Head of caudate nucleus (tissue), 42 donors: ENCODE measurements at regions not wholly inside any gene's neighbourhood (a gene's known extent, or its start where the extent isn't known, plus 50 kb on each side); places are given as distances from the start of the nearest gene placed in this dataset.
A peak's percentile ranks its signal among the peaks of the same experiment; 100 is the strongest.

Experiments
- DNase-seq, 42 donors: peaks; one replicate each; pipeline versions ENCODE4 v3.0.0 to v3.0.0-alpha.2; 2020 to 2021; ENCODE audit warnings: mixed read lengths in 7 of 42
- intact Hi-C: fragments of 100-400 bp; cut with DNase I; formaldehyde crosslinking; loops from one replicate; pipeline ENCODE4 v1.15.0; 2022

- peak in 1 of 42 donors; percentile 11 for DNase-seq
- intact Hi-C loops: no loop called here
Measured at GRCh38 chr13:40488869-40489391, 177.5 kb downstream of the FOXO1 start.

DNA sequence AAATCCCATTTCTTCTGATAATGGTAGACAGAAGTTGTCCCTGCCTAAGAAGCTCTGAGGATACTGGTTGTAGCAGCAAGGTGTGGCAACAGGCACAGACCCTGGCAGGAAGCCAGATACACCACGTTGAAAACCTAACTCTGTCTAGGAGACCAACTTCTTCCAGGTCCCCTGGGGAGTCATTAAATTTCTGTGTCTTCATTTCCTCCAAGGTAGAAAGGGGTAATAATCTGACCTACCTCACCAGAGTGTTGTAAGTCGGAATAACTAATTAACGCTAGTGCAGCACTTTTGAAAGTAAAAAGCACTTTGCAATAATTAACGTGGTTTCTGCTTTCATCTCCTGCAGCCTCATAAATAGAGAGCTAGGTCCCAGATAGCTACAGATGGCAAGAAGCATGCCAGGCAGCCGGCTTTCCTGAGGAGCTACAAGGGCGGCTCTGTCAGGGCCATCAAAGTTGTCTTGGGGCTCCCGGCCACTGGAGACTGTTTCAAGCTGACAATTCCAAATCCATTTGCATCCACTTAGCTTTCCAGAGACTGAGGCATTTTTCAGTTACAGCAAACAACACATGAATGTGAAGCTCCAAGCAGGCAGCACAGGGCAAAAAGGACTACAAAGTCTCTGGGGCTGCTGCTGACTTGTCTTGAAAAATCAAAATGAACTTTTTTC, 176.2 kb downstream of the FOXO1 start:
- peak in 5 of 42 donors; percentile 13 to 41 (median 18) for DNase-seq
- intact Hi-C loops: no loop called here

DNA sequence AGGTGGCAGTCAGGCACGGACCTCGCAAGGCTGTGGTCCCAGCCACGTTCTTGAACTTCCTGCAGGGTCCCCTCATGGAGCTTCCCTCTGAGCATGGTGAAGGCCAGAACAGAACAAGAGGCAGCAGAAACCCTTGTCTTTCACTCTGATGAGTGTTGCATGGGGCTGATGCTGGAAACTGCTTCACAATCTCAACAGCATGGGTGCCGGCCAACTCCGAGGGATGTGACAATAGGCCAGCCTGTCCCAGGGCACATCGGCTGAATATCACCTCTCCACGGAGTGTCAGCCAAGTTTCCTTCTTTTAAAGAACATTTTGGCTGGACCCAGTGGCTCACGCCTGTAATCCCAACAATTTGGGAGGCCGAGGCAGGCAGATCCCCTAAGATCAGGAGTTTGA, 173.9 kb downstream of the FOXO1 start:
- intact Hi-C loops: no loop called here
- DNase-seq: peak in 3 of 42 donors; percentile 13 to 31 (median 23)

- no peak for DNase-seq
- intact Hi-C loops: no loop called here
Measured at GRCh38 chr13:40494513-40494912, 171.9 kb downstream of the FOXO1 start.

- DNase-seq: no peak
- intact Hi-C loops: no loop called here
Measured at GRCh38 chr13:40494946-40495620, 171.4 kb downstream of the FOXO1 start.

DNA sequence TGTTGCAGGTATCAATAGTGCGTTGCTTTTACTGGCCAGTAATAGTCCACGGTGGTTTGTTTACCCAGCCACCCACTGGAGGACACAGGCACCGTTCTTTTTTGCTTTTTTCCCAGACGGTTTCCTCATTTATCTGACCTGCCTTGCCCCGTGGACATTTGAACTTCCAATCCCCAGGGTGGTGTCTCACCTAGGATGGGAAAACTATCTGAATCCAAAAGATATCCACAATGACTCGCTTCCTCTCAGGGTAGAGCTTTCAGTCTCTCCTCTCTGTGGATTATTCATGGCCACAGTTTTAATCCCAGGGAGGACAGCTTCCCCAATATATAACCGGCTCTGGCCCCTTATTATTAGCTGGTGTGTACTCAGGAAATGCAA, 170.8 kb downstream of the FOXO1 start:
- DNase-seq: no peak
- intact Hi-C loops: no loop called here

DNA sequence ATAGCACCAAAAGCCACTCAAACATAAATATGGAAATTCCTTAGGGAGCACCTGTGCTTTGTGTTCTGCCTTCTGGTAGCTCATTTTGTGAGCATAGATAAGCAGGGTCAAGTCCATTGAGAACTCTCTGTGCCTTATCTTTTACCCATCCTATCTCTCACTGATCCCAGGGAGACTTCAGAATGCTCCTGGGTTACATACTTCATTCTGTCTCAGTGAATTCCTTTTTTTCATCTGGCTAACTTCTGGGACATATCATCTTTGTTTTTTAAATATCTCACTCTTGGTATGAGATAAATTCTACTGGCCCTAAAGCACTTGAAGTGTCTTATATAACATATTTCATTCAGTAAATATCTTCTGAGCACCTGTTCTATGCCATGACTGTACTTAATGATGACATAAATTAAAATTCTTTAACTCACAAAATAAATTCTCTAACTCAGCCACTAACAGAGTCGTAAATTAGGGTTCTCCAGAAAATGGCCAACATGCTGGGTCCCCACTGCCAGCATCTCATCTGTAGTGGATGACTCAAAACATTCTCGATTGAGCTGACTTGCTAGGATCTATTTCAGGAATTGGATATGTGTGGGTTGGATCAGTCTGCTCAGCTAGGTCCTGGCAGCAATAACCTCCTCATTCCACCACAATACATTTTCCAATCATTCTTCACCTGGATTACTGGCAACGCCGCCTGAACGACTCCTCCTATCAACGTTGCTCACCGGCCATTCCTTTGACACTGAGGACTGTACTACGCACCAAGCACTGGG, 170.2 kb downstream of the FOXO1 start:
- peak in 7 of 42 donors; percentile 10 to 68 (median 30) for DNase-seq
- intact Hi-C loops: no loop called here

DNA sequence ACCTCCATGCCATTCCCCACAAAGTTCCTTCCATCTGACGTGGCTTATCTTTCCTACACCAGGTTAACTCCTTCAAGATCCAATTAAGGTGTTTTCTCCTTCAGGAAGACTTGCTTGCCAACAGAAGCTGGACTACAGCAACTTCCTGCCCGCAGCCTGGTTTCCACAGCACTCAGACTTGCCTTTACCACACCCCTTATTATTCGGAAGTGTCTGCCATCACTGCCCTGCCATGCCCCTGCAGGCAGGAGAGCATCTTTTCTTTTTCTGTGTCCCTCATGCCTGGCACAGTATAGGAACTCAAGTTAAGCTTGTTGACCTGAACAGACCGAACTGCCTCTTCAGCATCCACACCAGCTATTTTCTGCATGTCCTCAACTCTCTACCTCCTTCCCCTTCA, 168.0 kb downstream of the FOXO1 start:
- no peak for DNase-seq
- intact Hi-C loops: no loop called here

DNA sequence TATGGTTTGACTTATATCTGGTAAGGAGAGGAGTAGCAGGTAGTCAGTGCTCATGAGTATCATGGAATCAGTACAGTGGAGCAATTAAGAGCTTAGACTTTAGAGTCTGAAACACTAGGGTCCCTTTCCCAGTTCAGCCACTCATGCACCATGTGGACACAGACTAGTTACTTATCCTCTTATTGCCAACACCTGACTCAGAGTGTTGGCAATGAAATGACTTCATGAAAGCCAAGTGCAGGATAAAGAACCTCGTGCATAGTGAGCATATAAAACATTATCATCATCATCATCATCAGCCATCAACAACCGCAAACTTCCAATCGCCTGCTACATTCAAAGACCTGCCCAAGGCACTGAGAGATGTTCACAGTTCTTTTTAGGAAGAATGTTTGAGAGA, 164.2 kb downstream of the FOXO1 start:
- DNase-seq: peak in 2 of 42 donors; percentile 6 to 27
- intact Hi-C loops: no loop called here

DNA sequence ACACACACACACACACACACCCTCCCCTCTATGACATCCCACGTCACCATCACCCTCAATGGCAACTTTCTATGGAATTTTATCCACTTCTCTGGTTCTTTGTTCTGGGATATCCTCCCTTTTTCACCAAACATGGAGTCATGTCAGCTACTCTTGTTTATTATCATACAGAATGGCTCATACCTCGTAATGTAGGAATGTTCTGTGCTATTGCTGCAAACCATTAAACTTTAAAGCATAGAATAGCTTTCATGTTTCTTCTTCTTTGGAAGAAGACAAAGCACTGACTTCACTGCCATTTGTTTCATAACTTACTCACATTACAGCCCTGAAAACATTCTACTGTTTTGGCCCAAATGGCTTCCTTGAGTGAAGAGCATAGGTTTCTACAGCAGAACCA, 163.4 kb downstream of the FOXO1 start:
- intact Hi-C loops: no loop called here
- DNase-seq: peak in 2 of 42 donors; percentile 4 to 13

- intact Hi-C loops: no loop called here
- DNase-seq: peak in 2 of 42 donors; percentile 32 to 44
Measured at GRCh38 chr13:40503966-40504591, 162.4 kb downstream of the FOXO1 start.

DNA sequence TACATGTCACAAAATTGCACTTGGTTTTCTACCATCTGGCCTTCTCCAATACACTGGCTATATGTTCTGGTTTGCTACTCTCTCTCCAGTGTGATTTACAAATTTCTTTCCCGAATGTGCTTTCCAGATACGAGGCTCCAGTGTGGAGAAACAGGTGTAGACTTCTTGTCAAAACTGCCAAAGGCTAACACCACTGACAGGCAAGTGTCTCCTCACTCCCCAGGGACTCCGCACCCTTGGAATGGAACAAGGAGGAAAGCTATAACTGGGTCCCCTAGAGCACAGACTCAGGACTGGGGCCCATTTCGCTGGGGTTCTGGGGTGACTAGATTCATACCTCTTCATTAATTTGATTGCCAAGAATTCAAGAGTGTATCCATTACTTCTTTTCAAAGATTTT, 161.8 kb downstream of the FOXO1 start:
- peak in 1 of 42 donors; percentile 13 for DNase-seq
- intact Hi-C loops: no loop called here

- peak in 1 of 42 donors; percentile 17 for DNase-seq
- intact Hi-C loops: no loop called here
Measured at GRCh38 chr13:40505196-40505595, 161.2 kb downstream of the FOXO1 start.
